HCT116 (cell line): ENCODE measurements at regions not wholly inside any gene's neighbourhood (a gene's known extent, or its start where the extent isn't known, plus 50 kb on each side); places are given as distances from the start of the nearest gene placed in this dataset.

Experiments used
- ATAC-seq: fragments of 200-7000 bp; cut with Tn5 transposase; 2 replicates; pipeline ENCODE4 v1.9.1; 2020; ENCODE audit warnings: mild to moderate bottlenecking, moderate library complexity
- BruUV-seq: library from RNA; stranded (reverse); fragments of 400-500 nt; replicated peaks from 2 replicates; lab custom pipeline; 2021; lab: Mats Ljungman, UMichigan
- CTCF ChIA-PET: fragments of 300-600 bp; sonication (Branson Sonifier 250); formaldehyde crosslinking; loops from one replicate; lab custom pipeline; 2021; ENCODE audit warnings: antibody characterized with exemption; lab: Charles Lee
- POLR2A ChIA-PET: fragments of 300-600, 350-600 bp; sonication (Branson Sonifier 250); formaldehyde crosslinking; loops from one replicate; lab custom pipeline; 2021; ENCODE audit warnings: antibody characterized with exemption; lab: Charles Lee
- RAD21 ChIA-PET, 2 experiments: fragments of 300-600 bp; sonication (Branson Sonifier 250); formaldehyde crosslinking; loops; one replicate each; lab custom pipeline; 2023; ENCODE audit warnings: low total read pairs in 2 of 2; ENCODE audit not compliant: uncharacterized antibody in 2 of 2, unreplicated experiment in 2 of 2, low non-redundant PET in 1 of 2; lab: Charles Lee
- DNase-seq: peaks from one replicate; pipeline ENCODE4 v3.0.0-alpha.2; 2010; ENCODE audit warnings: low read depth, low spot score
- H2AFZ ChIP-seq: fragments of 200-600 bp; shearing (Covaris generic), sonication (generic); 2 replicates; pipeline ENCODE4 v1.6.1; 2017; ENCODE audit warnings: low read depth, mixed run types, mixed read lengths, antibody characterized with exemption, low read length; ENCODE audit not compliant: poor library complexity, severe bottlenecking
- H3K27ac ChIP-seq: 2 replicates; pipeline ENCODE4 v1.5.1; 2012; ENCODE audit warnings: low read depth, low read length
- H3K27me3 ChIP-seq: fragments of 200-600 bp; sonication (generic); 2 replicates; pipeline ENCODE4 v1.6.1; 2016; ENCODE audit warnings: mixed run types, low read length, mixed read lengths; ENCODE audit not compliant: insufficient read depth
- H3K36me3 ChIP-seq, 2 experiments: fragments of 200-500 bp in 1 of 2; fragments of 200-600 bp in 1 of 2; sonication (Bioruptor generic) in 1 of 2; sonication (generic) in 1 of 2; 2 replicates each; pipeline versions ENCODE4 v1.5.1 to v1.6.1; 2014 to 2016; ENCODE audit warnings: low read length in 2 of 2, inconsistent platforms in 1 of 2, mixed read lengths in 1 of 2, mixed run types in 1 of 2; ENCODE audit not compliant: insufficient read depth in 2 of 2, control insufficient read depth in 1 of 2
- H3K4me1 ChIP-seq, 2 experiments: fragments of 200-600 bp in 1 of 2; sonication (generic) in 1 of 2; 2 replicates each; pipeline versions ENCODE4 v1.5.1 to v1.6.1; 2012 to 2017; ENCODE audit warnings: low read length in 2 of 2, inconsistent platforms in 1 of 2, mild to moderate bottlenecking in 1 of 2, mixed read lengths in 1 of 2, mixed run types in 1 of 2, moderate library complexity in 1 of 2; ENCODE audit not compliant: insufficient read depth in 2 of 2, control insufficient read depth in 1 of 2
- H3K4me2 ChIP-seq: fragments of 200-600 bp; sonication (generic); 2 replicates; pipeline ENCODE4 v1.6.1; 2017; ENCODE audit warnings: mixed run types, low read length, mixed read lengths
- H3K4me3 ChIP-seq, 2 experiments: fragments of 200-600 bp in 1 of 2; sonication (generic) in 1 of 2; replicated peaks in 1 of 2; 2 replicates each; pipeline ENCODE4 v1.5.1; 2011 to 2016; ENCODE audit warnings: low read length in 2 of 2, control low read depth in 1 of 2, low read depth in 1 of 2, mild to moderate bottlenecking in 1 of 2, mixed read lengths in 1 of 2, mixed run types in 1 of 2
- H3K79me2 ChIP-seq: fragments of 200-600 bp; sonication (generic); 2 replicates; pipeline ENCODE4 v1.6.1; 2017; ENCODE audit warnings: mild to moderate bottlenecking, mixed run types, low read length, moderate library complexity, mixed read lengths; ENCODE audit not compliant: insufficient read depth
- H3K9ac ChIP-seq: fragments of 200-600 bp; sonication (generic); 2 replicates; pipeline ENCODE4 v1.6.1; 2016; ENCODE audit warnings: low read length, mixed read lengths
- H3K9me2 ChIP-seq: fragments of 200-600 bp; sonication (generic), shearing (Covaris generic); 2 replicates; pipeline ENCODE4 v1.6.1; 2017; ENCODE audit warnings: mixed run types, mild to moderate bottlenecking, moderate library complexity; ENCODE audit not compliant: insufficient read depth
- H3K9me3 ChIP-seq, 2 experiments: fragments of 200-500 bp in 1 of 2; fragments of 200-600 bp in 1 of 2; sonication (Bioruptor generic) in 1 of 2; sonication (generic) in 1 of 2; 2 replicates each; pipeline ENCODE4 v1.6.1; 2014 to 2017; ENCODE audit warnings: low read length in 2 of 2, mixed read lengths in 2 of 2, inconsistent platforms in 1 of 2, low read depth in 1 of 2, mild to moderate bottlenecking in 1 of 2, mixed run types in 1 of 2, moderate library complexity in 1 of 2; ENCODE audit not compliant: control insufficient read depth in 1 of 2, insufficient read depth in 1 of 2
- H4K20me1 ChIP-seq: fragments of 200-600 bp; sonication (generic), shearing (Covaris generic); 2 replicates; pipeline ENCODE4 v1.6.1; 2017; ENCODE audit warnings: mixed run types, mild to moderate bottlenecking, moderate library complexity; ENCODE audit not compliant: insufficient read depth
- CEBPB ChIP-seq: IDR thresholded peaks from 2 replicates; pipeline ENCODE4 v1.6.1; 2012; ENCODE audit warnings: low read depth
- EGR1 ChIP-seq: IDR thresholded peaks from 2 replicates; pipeline ENCODE4 v1.6.1; 2012; ENCODE audit warnings: low read depth
- ELF1 ChIP-seq: IDR thresholded peaks from 2 replicates; pipeline ENCODE4 v1.6.1; 2012; ENCODE audit warnings: low read depth, borderline replicate concordance
- EZH2phosphoT487 ChIP-seq: fragments of 200-600 bp; IDR thresholded peaks from 2 replicates; pipeline ENCODE4 v1.6.1; 2018; ENCODE audit warnings: antibody characterized with exemption, borderline replicate concordance
- FOSL1 ChIP-seq: IDR thresholded peaks from 2 replicates; pipeline ENCODE4 v1.6.1; 2012; ENCODE audit warnings: low read depth
- JUND ChIP-seq: IDR thresholded peaks from 2 replicates; pipeline ENCODE4 v1.6.1; 2012
- POLR2A ChIP-seq: IDR thresholded peaks from 2 replicates; pipeline ENCODE4 v1.7.0; 2011; ENCODE audit warnings: borderline replicate concordance; ENCODE audit not compliant: insufficient read depth, insufficient read length; ENCODE audit errors: extremely low read depth
- POLR2AphosphoS5 ChIP-seq: IDR thresholded peaks from 2 replicates; pipeline ENCODE4 v1.6.1; 2011; ENCODE audit warnings: mild to moderate bottlenecking, low read depth, low read length, moderate library complexity
- RAD21 ChIP-seq: IDR thresholded peaks from 2 replicates; pipeline ENCODE4 v1.6.1; 2012; ENCODE audit warnings: low read depth, mild to moderate bottlenecking
- SIN3A ChIP-seq: IDR thresholded peaks from 2 replicates; pipeline ENCODE4 v1.6.1; 2012; ENCODE audit warnings: low read depth
- SP1 ChIP-seq: IDR thresholded peaks from 2 replicates; pipeline ENCODE4 v1.6.1; 2012; ENCODE audit warnings: low read depth
- SRF ChIP-seq: IDR thresholded peaks from 2 replicates; pipeline ENCODE4 v1.6.1; 2012; ENCODE audit warnings: low read depth
- TCF7L2 ChIP-seq: IDR thresholded peaks from 2 replicates; pipeline ENCODE4 v1.7.0; 2011; ENCODE audit warnings: borderline replicate concordance, inconsistent platforms; ENCODE audit not compliant: insufficient read depth, insufficient read length; ENCODE audit errors: extremely low read depth
- YY1 ChIP-seq: IDR thresholded peaks from 2 replicates; pipeline ENCODE4 v1.6.1; 2011; ENCODE audit warnings: low read length, low read depth, moderate library complexity, mild to moderate bottlenecking; ENCODE audit not compliant: insufficient replicate concordance; ENCODE audit errors: extremely low read depth
- intact Hi-C: fragments of 100-400 bp; cut with micrococcal nuclease; formaldehyde crosslinking; loops from 2 replicates; pipeline ENCODE4 v1.10.0; 2022
- TF ChIP-seq, protein P1 (sequence below), 3 experiments: fragments of 200-600 bp in 1 of 3; sonication (generic) in 1 of 3; IDR thresholded peaks in 2 of 3; conservative IDR thresholded peaks in 1 of 3; 2 replicates each; pipeline ENCODE4 v1.5.1; 2012 to 2017; ENCODE audit warnings: low read depth in 2 of 3, low read length in 2 of 3, antibody characterized with exemption in 1 of 3, borderline replicate concordance in 1 of 3, control low read depth in 1 of 3, mild to moderate bottlenecking in 1 of 3, mixed read lengths in 1 of 3, mixed run types in 1 of 3, moderate library complexity in 1 of 3; ENCODE audit not compliant: insufficient read depth in 1 of 3
- TF ChIP-seq, protein P2 (sequence below): IDR thresholded peaks from 2 replicates; pipeline ENCODE4 v1.6.1; 2012
- TF ChIP-seq, protein P3 (sequence below): IDR thresholded peaks from 2 replicates; pipeline ENCODE4 v1.6.1; 2011; ENCODE audit warnings: mild to moderate bottlenecking, low read length, moderate library complexity; ENCODE audit not compliant: insufficient replicate concordance; ENCODE audit errors: extremely low read depth
- TF ChIP-seq, protein P4 (sequence below): IDR thresholded peaks from 2 replicates; pipeline ENCODE4 v1.6.1; 2012; ENCODE audit warnings: low read depth

DNA sequence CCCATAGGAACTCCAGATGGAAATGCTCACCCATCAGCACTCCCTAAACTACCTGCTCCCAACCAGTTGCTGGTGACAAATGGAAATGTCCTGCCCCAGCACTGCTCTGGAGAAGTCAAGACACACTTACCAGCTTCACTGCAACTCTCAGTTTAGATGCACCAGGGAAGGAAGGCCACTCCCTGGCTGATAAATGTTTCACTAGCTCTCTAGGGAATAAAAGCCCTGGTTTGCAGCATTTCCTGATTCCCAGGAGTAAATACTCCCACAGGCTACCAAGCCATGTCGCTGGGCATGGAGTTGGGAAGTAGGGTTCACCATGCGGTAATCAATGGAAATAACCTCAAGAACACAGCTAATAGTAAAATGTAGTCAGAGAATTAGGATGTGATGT, 112.0 kb upstream of the NEO1 start:
- H4K20me1 ChIP-seq: no peaks in the 10 kb centered on the region
- H2AFZ ChIP-seq: no peak overlapping the region
- H3K27ac ChIP-seq: no peak overlapping the region
- POLR2A ChIA-PET: no interaction called here
- BruUV-seq: no TSS peak
- no peaks in the 10 kb centered on the region for H3K9me3 ChIP-seq
- no peak overlapping the region for H3K4me3 ChIP-seq
- no peaks in the 10 kb centered on the region for H3K36me3 ChIP-seq
- intact Hi-C loops: no loop called here
- DNase-seq (no peak), ATAC-seq (no peak)
- H3K4me2 ChIP-seq: no peak overlapping the region
- no peak overlapping the region for H3K9ac ChIP-seq
- RAD21 ChIA-PET: no interaction called here
- CTCF ChIA-PET: no interaction called here
- H3K27me3 ChIP-seq: peaks cover 17% of the 10 kb centered on the region
- H3K9me2 ChIP-seq: no peaks in the 10 kb centered on the region
- TF ChIP-seq, protein P1, sequence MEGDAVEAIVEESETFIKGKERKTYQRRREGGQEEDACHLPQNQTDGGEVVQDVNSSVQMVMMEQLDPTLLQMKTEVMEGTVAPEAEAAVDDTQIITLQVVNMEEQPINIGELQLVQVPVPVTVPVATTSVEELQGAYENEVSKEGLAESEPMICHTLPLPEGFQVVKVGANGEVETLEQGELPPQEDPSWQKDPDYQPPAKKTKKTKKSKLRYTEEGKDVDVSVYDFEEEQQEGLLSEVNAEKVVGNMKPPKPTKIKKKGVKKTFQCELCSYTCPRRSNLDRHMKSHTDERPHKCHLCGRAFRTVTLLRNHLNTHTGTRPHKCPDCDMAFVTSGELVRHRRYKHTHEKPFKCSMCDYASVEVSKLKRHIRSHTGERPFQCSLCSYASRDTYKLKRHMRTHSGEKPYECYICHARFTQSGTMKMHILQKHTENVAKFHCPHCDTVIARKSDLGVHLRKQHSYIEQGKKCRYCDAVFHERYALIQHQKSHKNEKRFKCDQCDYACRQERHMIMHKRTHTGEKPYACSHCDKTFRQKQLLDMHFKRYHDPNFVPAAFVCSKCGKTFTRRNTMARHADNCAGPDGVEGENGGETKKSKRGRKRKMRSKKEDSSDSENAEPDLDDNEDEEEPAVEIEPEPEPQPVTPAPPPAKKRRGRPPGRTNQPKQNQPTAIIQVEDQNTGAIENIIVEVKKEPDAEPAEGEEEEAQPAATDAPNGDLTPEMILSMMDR (IDR thresholded peaks at IDR 0.05 in 2 of 3, conservative IDR thresholded peaks at IDR 0.05 in 1 of 3; ENCODE audit: borderline replicate concordance in 1 of 3, insufficient read depth in 1 of 3, low read depth in 2 of 3, low read length in 2 of 3): no peak
- TF ChIP-seq ELF1 (no peak), RAD21 (no peak), SRF (no peak), CEBPB (no peak), EGR1 (no peak), JUND (no peak), SIN3A (no peak), POLR2AphosphoS5 (no peak), TCF7L2 (no peak), SP1 (no peak), FOSL1 (no peak), EZH2phosphoT487 (no peak), YY1 (no peak), POLR2A (no peak)
- TF ChIP-seq, protein P2, sequence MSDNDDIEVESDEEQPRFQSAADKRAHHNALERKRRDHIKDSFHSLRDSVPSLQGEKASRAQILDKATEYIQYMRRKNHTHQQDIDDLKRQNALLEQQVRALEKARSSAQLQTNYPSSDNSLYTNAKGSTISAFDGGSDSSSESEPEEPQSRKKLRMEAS: no peak
- TF ChIP-seq, protein P3, sequence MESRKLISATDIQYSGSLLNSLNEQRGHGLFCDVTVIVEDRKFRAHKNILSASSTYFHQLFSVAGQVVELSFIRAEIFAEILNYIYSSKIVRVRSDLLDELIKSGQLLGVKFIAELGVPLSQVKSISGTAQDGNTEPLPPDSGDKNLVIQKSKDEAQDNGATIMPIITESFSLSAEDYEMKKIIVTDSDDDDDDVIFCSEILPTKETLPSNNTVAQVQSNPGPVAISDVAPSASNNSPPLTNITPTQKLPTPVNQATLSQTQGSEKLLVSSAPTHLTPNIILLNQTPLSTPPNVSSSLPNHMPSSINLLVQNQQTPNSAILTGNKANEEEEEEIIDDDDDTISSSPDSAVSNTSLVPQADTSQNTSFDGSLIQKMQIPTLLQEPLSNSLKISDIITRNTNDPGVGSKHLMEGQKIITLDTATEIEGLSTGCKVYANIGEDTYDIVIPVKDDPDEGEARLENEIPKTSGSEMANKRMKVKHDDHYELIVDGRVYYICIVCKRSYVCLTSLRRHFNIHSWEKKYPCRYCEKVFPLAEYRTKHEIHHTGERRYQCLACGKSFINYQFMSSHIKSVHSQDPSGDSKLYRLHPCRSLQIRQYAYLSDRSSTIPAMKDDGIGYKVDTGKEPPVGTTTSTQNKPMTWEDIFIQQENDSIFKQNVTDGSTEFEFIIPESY: no peak
- TF ChIP-seq, protein P4, sequence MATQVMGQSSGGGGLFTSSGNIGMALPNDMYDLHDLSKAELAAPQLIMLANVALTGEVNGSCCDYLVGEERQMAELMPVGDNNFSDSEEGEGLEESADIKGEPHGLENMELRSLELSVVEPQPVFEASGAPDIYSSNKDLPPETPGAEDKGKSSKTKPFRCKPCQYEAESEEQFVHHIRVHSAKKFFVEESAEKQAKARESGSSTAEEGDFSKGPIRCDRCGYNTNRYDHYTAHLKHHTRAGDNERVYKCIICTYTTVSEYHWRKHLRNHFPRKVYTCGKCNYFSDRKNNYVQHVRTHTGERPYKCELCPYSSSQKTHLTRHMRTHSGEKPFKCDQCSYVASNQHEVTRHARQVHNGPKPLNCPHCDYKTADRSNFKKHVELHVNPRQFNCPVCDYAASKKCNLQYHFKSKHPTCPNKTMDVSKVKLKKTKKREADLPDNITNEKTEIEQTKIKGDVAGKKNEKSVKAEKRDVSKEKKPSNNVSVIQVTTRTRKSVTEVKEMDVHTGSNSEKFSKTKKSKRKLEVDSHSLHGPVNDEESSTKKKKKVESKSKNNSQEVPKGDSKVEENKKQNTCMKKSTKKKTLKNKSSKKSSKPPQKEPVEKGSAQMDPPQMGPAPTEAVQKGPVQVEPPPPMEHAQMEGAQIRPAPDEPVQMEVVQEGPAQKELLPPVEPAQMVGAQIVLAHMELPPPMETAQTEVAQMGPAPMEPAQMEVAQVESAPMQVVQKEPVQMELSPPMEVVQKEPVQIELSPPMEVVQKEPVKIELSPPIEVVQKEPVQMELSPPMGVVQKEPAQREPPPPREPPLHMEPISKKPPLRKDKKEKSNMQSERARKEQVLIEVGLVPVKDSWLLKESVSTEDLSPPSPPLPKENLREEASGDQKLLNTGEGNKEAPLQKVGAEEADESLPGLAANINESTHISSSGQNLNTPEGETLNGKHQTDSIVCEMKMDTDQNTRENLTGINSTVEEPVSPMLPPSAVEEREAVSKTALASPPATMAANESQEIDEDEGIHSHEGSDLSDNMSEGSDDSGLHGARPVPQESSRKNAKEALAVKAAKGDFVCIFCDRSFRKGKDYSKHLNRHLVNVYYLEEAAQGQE: no peak
- no peaks in the 10 kb centered on the region for H3K4me1 ChIP-seq
- no peaks in the 10 kb centered on the region for H3K79me2 ChIP-seq
